HCT116 (cell line): ENCODE measurements at regions not wholly inside any gene's neighbourhood (a gene's known extent, or its start where the extent isn't known, plus 50 kb on each side); places are given as distances from the start of the nearest gene placed in this dataset.

Experiments
- ATAC-seq: fragments of 200-7000 bp; cut with Tn5 transposase; 2 replicates; pipeline ENCODE4 v1.9.1; 2020; ENCODE audit warnings: mild to moderate bottlenecking, moderate library complexity
- BruUV-seq: library from RNA; stranded (reverse); fragments of 400-500 nt; replicated peaks from 2 replicates; lab custom pipeline; 2021; lab: Mats Ljungman, UMichigan
- CTCF ChIA-PET: fragments of 300-600 bp; sonication (Branson Sonifier 250); formaldehyde crosslinking; loops from one replicate; lab custom pipeline; 2021; ENCODE audit warnings: antibody characterized with exemption; lab: Charles Lee
- POLR2A ChIA-PET: fragments of 300-600, 350-600 bp; sonication (Branson Sonifier 250); formaldehyde crosslinking; loops from one replicate; lab custom pipeline; 2021; ENCODE audit warnings: antibody characterized with exemption; lab: Charles Lee
- RAD21 ChIA-PET, 2 experiments: fragments of 300-600 bp; sonication (Branson Sonifier 250); formaldehyde crosslinking; loops; one replicate each; lab custom pipeline; 2023; ENCODE audit warnings: low total read pairs in 2 of 2; ENCODE audit not compliant: uncharacterized antibody in 2 of 2, unreplicated experiment in 2 of 2, low non-redundant PET in 1 of 2; lab: Charles Lee
- DNase-seq: peaks from one replicate; pipeline ENCODE4 v3.0.0-alpha.2; 2010; ENCODE audit warnings: low read depth, low spot score
- H2AFZ ChIP-seq: fragments of 200-600 bp; shearing (Covaris generic), sonication (generic); 2 replicates; pipeline ENCODE4 v1.6.1; 2017; ENCODE audit warnings: low read depth, mixed run types, mixed read lengths, antibody characterized with exemption, low read length; ENCODE audit not compliant: poor library complexity, severe bottlenecking
- H3K27ac ChIP-seq: 2 replicates; pipeline ENCODE4 v1.5.1; 2012; ENCODE audit warnings: low read depth, low read length
- H3K27me3 ChIP-seq: fragments of 200-600 bp; sonication (generic); 2 replicates; pipeline ENCODE4 v1.6.1; 2016; ENCODE audit warnings: mixed run types, low read length, mixed read lengths; ENCODE audit not compliant: insufficient read depth
- H3K36me3 ChIP-seq, 2 experiments: fragments of 200-500 bp in 1 of 2; fragments of 200-600 bp in 1 of 2; sonication (Bioruptor generic) in 1 of 2; sonication (generic) in 1 of 2; 2 replicates each; pipeline versions ENCODE4 v1.5.1 to v1.6.1; 2014 to 2016; ENCODE audit warnings: low read length in 2 of 2, inconsistent platforms in 1 of 2, mixed read lengths in 1 of 2, mixed run types in 1 of 2; ENCODE audit not compliant: insufficient read depth in 2 of 2, control insufficient read depth in 1 of 2
- H3K4me1 ChIP-seq, 2 experiments: fragments of 200-600 bp in 1 of 2; sonication (generic) in 1 of 2; 2 replicates each; pipeline versions ENCODE4 v1.5.1 to v1.6.1; 2012 to 2017; ENCODE audit warnings: low read length in 2 of 2, inconsistent platforms in 1 of 2, mild to moderate bottlenecking in 1 of 2, mixed read lengths in 1 of 2, mixed run types in 1 of 2, moderate library complexity in 1 of 2; ENCODE audit not compliant: insufficient read depth in 2 of 2, control insufficient read depth in 1 of 2
- H3K4me2 ChIP-seq: fragments of 200-600 bp; sonication (generic); 2 replicates; pipeline ENCODE4 v1.6.1; 2017; ENCODE audit warnings: mixed run types, low read length, mixed read lengths
- H3K4me3 ChIP-seq, 2 experiments: fragments of 200-600 bp in 1 of 2; sonication (generic) in 1 of 2; replicated peaks in 1 of 2; 2 replicates each; pipeline ENCODE4 v1.5.1; 2011 to 2016; ENCODE audit warnings: low read length in 2 of 2, control low read depth in 1 of 2, low read depth in 1 of 2, mild to moderate bottlenecking in 1 of 2, mixed read lengths in 1 of 2, mixed run types in 1 of 2
- H3K79me2 ChIP-seq: fragments of 200-600 bp; sonication (generic); 2 replicates; pipeline ENCODE4 v1.6.1; 2017; ENCODE audit warnings: mild to moderate bottlenecking, mixed run types, low read length, moderate library complexity, mixed read lengths; ENCODE audit not compliant: insufficient read depth
- H3K9ac ChIP-seq: fragments of 200-600 bp; sonication (generic); 2 replicates; pipeline ENCODE4 v1.6.1; 2016; ENCODE audit warnings: low read length, mixed read lengths
- H3K9me2 ChIP-seq: fragments of 200-600 bp; sonication (generic), shearing (Covaris generic); 2 replicates; pipeline ENCODE4 v1.6.1; 2017; ENCODE audit warnings: mixed run types, mild to moderate bottlenecking, moderate library complexity; ENCODE audit not compliant: insufficient read depth
- H3K9me3 ChIP-seq, 2 experiments: fragments of 200-500 bp in 1 of 2; fragments of 200-600 bp in 1 of 2; sonication (Bioruptor generic) in 1 of 2; sonication (generic) in 1 of 2; 2 replicates each; pipeline ENCODE4 v1.6.1; 2014 to 2017; ENCODE audit warnings: low read length in 2 of 2, mixed read lengths in 2 of 2, inconsistent platforms in 1 of 2, low read depth in 1 of 2, mild to moderate bottlenecking in 1 of 2, mixed run types in 1 of 2, moderate library complexity in 1 of 2; ENCODE audit not compliant: control insufficient read depth in 1 of 2, insufficient read depth in 1 of 2
- H4K20me1 ChIP-seq: fragments of 200-600 bp; sonication (generic), shearing (Covaris generic); 2 replicates; pipeline ENCODE4 v1.6.1; 2017; ENCODE audit warnings: mixed run types, mild to moderate bottlenecking, moderate library complexity; ENCODE audit not compliant: insufficient read depth
- EGR1 ChIP-seq: IDR thresholded peaks from 2 replicates; pipeline ENCODE4 v1.6.1; 2012; ENCODE audit warnings: low read depth
- EZH2 ChIP-seq: fragments of 200-600 bp; sonication (generic); IDR thresholded peaks from 2 replicates; pipeline ENCODE4 v1.6.1; 2017; ENCODE audit warnings: antibody characterized with exemption, mixed run types
- FOSL1 ChIP-seq: IDR thresholded peaks from 2 replicates; pipeline ENCODE4 v1.6.1; 2012; ENCODE audit warnings: low read depth
- POLR2A ChIP-seq: IDR thresholded peaks from 2 replicates; pipeline ENCODE4 v1.7.0; 2011; ENCODE audit warnings: borderline replicate concordance; ENCODE audit not compliant: insufficient read depth, insufficient read length; ENCODE audit errors: extremely low read depth
- POLR2AphosphoS5 ChIP-seq: IDR thresholded peaks from 2 replicates; pipeline ENCODE4 v1.6.1; 2011; ENCODE audit warnings: mild to moderate bottlenecking, low read depth, low read length, moderate library complexity
- SRF ChIP-seq: IDR thresholded peaks from 2 replicates; pipeline ENCODE4 v1.6.1; 2012; ENCODE audit warnings: low read depth
- ZNF274 ChIP-seq: fragments of 200-500 bp; sonication (Bioruptor generic); IDR thresholded peaks from 2 replicates; pipeline ENCODE4 v1.6.1; 2014; ENCODE audit warnings: mild to moderate bottlenecking, low read depth, low read length, inconsistent platforms
- intact Hi-C: fragments of 100-400 bp; cut with micrococcal nuclease; formaldehyde crosslinking; loops from 2 replicates; pipeline ENCODE4 v1.10.0; 2022
- TF ChIP-seq, protein P1 (sequence below): IDR thresholded peaks from 2 replicates; pipeline ENCODE4 v1.6.1; 2012
- TF ChIP-seq, protein P2 (sequence below): IDR thresholded peaks from 2 replicates; pipeline ENCODE4 v1.6.1; 2012
- TF ChIP-seq, protein P3 (sequence below), 3 experiments: fragments of 200-600 bp in 1 of 3; sonication (generic) in 1 of 3; IDR thresholded peaks in 2 of 3; conservative IDR thresholded peaks in 1 of 3; 2 replicates each; pipeline ENCODE4 v1.5.1; 2012 to 2017; ENCODE audit warnings: low read depth in 2 of 3, low read length in 2 of 3, antibody characterized with exemption in 1 of 3, borderline replicate concordance in 1 of 3, control low read depth in 1 of 3, mild to moderate bottlenecking in 1 of 3, mixed read lengths in 1 of 3, mixed run types in 1 of 3, moderate library complexity in 1 of 3; ENCODE audit not compliant: insufficient read depth in 1 of 3
- TF ChIP-seq, protein P4 (sequence below): IDR thresholded peaks from 2 replicates; pipeline ENCODE4 v1.6.1; 2012; ENCODE audit warnings: low read depth

DNA sequence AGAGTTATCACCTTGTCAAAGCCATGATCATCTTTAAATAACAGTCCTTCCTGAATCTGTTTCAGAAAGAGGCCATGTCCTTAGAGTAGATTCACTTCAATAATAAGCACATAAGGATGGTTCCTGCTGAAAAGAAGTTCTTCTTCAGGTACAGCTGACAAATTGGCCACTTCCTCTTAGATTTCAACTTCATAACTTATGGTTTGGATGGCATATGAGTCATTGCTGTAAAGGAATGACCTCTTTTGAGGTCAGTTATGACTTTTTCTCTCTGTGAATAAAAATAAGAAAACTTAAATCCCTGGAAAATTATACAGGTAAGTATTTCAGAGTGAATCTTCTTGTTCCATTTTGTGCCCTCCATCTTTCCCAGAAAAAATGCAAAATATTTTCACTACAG lies 555.3 kb upstream of the ZNF462 start (continued):
- TF ChIP-seq, protein P1, sequence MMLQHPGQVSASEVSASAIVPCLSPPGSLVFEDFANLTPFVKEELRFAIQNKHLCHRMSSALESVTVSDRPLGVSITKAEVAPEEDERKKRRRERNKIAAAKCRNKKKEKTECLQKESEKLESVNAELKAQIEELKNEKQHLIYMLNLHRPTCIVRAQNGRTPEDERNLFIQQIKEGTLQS = no peak
- TF ChIP-seq, protein P2, sequence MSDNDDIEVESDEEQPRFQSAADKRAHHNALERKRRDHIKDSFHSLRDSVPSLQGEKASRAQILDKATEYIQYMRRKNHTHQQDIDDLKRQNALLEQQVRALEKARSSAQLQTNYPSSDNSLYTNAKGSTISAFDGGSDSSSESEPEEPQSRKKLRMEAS = no peak
- TF ChIP-seq, all 23 proteins: peak for 0

DNA sequence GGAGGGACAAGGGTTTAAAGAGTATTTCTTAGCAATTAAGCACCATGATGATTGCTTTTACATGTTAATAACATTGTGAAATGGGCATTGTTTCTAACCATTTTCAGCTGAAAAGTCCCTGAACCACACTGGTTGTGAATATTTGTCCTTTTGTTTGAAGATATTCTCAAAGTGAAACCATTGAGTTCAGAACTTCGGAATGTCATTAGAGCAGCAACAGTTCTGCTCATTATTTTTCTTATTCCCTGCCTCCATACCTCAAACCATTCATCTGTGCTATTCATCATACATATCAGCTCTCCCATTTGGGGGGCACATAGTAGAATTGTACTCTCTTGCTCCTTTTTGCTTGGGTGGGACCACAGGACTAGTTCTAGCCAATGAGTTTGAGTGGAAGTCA lies 553.0 kb upstream of the ZNF462 start:
- ChIA-PET RAD21 (no interaction called here), POLR2A (no interaction called here)
- Histone ChIP-seq H3K9ac (no peak overlapping the region), H3K9me3 (no peaks in the 10 kb centered on the region), H3K27me3 (no peaks in the 10 kb centered on the region), H2AFZ (no peak overlapping the region), H3K4me1 (no peaks in the 10 kb centered on the region), H3K79me2 (no peaks in the 10 kb centered on the region), H3K36me3 (no peaks in the 10 kb centered on the region), H3K27ac (no peak overlapping the region)
- intact Hi-C loops = no loop called here
- BruUV-seq = no TSS peak
- DNase-seq (no peak), ATAC-seq (no peak)
- TF ChIP-seq, protein P3, sequence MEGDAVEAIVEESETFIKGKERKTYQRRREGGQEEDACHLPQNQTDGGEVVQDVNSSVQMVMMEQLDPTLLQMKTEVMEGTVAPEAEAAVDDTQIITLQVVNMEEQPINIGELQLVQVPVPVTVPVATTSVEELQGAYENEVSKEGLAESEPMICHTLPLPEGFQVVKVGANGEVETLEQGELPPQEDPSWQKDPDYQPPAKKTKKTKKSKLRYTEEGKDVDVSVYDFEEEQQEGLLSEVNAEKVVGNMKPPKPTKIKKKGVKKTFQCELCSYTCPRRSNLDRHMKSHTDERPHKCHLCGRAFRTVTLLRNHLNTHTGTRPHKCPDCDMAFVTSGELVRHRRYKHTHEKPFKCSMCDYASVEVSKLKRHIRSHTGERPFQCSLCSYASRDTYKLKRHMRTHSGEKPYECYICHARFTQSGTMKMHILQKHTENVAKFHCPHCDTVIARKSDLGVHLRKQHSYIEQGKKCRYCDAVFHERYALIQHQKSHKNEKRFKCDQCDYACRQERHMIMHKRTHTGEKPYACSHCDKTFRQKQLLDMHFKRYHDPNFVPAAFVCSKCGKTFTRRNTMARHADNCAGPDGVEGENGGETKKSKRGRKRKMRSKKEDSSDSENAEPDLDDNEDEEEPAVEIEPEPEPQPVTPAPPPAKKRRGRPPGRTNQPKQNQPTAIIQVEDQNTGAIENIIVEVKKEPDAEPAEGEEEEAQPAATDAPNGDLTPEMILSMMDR (IDR thresholded peaks at IDR 0.05 in 2 of 3, conservative IDR thresholded peaks at IDR 0.05 in 1 of 3; ENCODE audit: borderline replicate concordance in 1 of 3, insufficient read depth in 1 of 3, low read depth in 2 of 3, low read length in 2 of 3) = no peak
- TF ChIP-seq POLR2A = no peak
- TF ChIP-seq, protein P4, sequence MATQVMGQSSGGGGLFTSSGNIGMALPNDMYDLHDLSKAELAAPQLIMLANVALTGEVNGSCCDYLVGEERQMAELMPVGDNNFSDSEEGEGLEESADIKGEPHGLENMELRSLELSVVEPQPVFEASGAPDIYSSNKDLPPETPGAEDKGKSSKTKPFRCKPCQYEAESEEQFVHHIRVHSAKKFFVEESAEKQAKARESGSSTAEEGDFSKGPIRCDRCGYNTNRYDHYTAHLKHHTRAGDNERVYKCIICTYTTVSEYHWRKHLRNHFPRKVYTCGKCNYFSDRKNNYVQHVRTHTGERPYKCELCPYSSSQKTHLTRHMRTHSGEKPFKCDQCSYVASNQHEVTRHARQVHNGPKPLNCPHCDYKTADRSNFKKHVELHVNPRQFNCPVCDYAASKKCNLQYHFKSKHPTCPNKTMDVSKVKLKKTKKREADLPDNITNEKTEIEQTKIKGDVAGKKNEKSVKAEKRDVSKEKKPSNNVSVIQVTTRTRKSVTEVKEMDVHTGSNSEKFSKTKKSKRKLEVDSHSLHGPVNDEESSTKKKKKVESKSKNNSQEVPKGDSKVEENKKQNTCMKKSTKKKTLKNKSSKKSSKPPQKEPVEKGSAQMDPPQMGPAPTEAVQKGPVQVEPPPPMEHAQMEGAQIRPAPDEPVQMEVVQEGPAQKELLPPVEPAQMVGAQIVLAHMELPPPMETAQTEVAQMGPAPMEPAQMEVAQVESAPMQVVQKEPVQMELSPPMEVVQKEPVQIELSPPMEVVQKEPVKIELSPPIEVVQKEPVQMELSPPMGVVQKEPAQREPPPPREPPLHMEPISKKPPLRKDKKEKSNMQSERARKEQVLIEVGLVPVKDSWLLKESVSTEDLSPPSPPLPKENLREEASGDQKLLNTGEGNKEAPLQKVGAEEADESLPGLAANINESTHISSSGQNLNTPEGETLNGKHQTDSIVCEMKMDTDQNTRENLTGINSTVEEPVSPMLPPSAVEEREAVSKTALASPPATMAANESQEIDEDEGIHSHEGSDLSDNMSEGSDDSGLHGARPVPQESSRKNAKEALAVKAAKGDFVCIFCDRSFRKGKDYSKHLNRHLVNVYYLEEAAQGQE = no peak
- TF ChIP-seq EZH2 = no peak
- TF ChIP-seq EGR1 = no peak
- no peak for TF ChIP-seq POLR2AphosphoS5
- TF ChIP-seq, protein P2 = no peak
- TF ChIP-seq SRF = no peak
- no peak for TF ChIP-seq FOSL1
- no peak for TF ChIP-seq ZNF274
- TF ChIP-seq, all 23 proteins: peak for 0
- Histone ChIP-seq H3K4me2 (no peak overlapping the region), H3K9me2 (no peaks in the 10 kb centered on the region), H3K4me3 (no peak overlapping the region), H4K20me1 (no peaks in the 10 kb centered on the region)
- CTCF ChIA-PET = no interaction called here
